H1 (cell line): ENCODE measurements at regions not wholly inside any gene's neighbourhood (a gene's known extent, or its start where the extent isn't known, plus 50 kb on each side); places are given as distances from the start of the nearest gene placed in this dataset.

Experiments
- CTCF ChIA-PET: fragments of 300-600 bp; sonication (Branson Sonifier 250); formaldehyde crosslinking; loops from one replicate; lab custom pipeline; 2021; ENCODE audit not compliant: partially characterized antibody; lab: Charles Lee
- POLR2A ChIA-PET: fragments of 300-600 bp; sonication (Branson Sonifier 250); formaldehyde crosslinking; loops from one replicate; lab custom pipeline; 2021; ENCODE audit warnings: inconsistent platforms; ENCODE audit not compliant: partially characterized antibody; lab: Charles Lee
- DNase-seq, 2 experiments: peaks; one replicate each; pipeline versions ENCODE4 v3.0.0 to v3.0.0-alpha.2; 2010 to 2022; ENCODE audit warnings: low spot score in 2 of 2, low read depth in 1 of 2, mixed read lengths in 1 of 2
- FAIRE-seq: peaks from 2 replicates; lab custom pipeline; 2011; peaks lifted over from hg19 to GRCh38; lab: Jason Lieb, UNC
- H2AFZ ChIP-seq: 2 replicates; pipeline ENCODE4 v1.8.1; 2012; ENCODE audit warnings: low read length, inconsistent platforms
- H2AK5ac ChIP-seq: 2 replicates; pipeline ENCODE4 v1.6.1; 2013; ENCODE audit warnings: low read depth, low read length
- H2BK120ac ChIP-seq: replicated peaks from 2 replicates; pipeline ENCODE3; 2013; ENCODE audit warnings: low read depth, low read length, inconsistent platforms
- H2BK12ac ChIP-seq: 2 replicates; pipeline ENCODE4 v1.6.1; 2013; ENCODE audit warnings: low read depth, low read length
- H2BK15ac ChIP-seq: 2 replicates; pipeline ENCODE4 v1.6.1; 2013; ENCODE audit warnings: low read length
- H2BK20ac ChIP-seq: 2 replicates; pipeline ENCODE4 v1.6.1; 2013; ENCODE audit warnings: low read length
- H2BK5ac ChIP-seq: 2 replicates; pipeline ENCODE4 v1.6.1; 2013; ENCODE audit warnings: low read depth, low read length
- H3K14ac ChIP-seq: 2 replicates; pipeline ENCODE4 v1.6.1; 2013; ENCODE audit warnings: inconsistent platforms; ENCODE audit not compliant: insufficient read length
- H3K18ac ChIP-seq: 2 replicates; pipeline ENCODE4 v1.6.1; 2013; ENCODE audit warnings: low read length; ENCODE audit errors: extremely low read depth
- H3K23ac ChIP-seq: 2 replicates; pipeline ENCODE4 v1.6.1; 2013; ENCODE audit warnings: inconsistent platforms; ENCODE audit not compliant: insufficient read length
- H3K23me2 ChIP-seq: 2 replicates; pipeline ENCODE4 v1.6.1; 2013; ENCODE audit warnings: low read depth, low read length
- H3K27ac ChIP-seq: 2 replicates; pipeline ENCODE4 v1.6.1; 2011; ENCODE audit warnings: low read depth, low read length, inconsistent platforms
- H3K27me3 ChIP-seq, 4 experiments: replicated peaks in 1 of 4; 1 replicate in 1 of 4; 2 replicates in 3 of 4; pipeline versions ENCODE4 v1.6.1 to v1.8.1; 2011 to 2013; ENCODE audit warnings: low read length in 3 of 4, mild to moderate bottlenecking in 3 of 4, inconsistent platforms in 2 of 4, mixed read lengths in 2 of 4, moderate library complexity in 1 of 4; ENCODE audit not compliant: control insufficient read depth in 3 of 4, insufficient read depth in 3 of 4; ENCODE audit errors: extremely low read depth in 1 of 4
- H3K36me3 ChIP-seq, 4 experiments: 2 replicates each; pipeline versions ENCODE4 v1.6.1 to v1.8.1; 2011 to 2013; ENCODE audit warnings: mild to moderate bottlenecking in 4 of 4, low read length in 3 of 4, moderate library complexity in 2 of 4, control low read depth in 1 of 4, inconsistent platforms in 1 of 4; ENCODE audit not compliant: insufficient read depth in 4 of 4, control insufficient read depth in 2 of 4
- H3K4ac ChIP-seq: replicated peaks from 2 replicates; pipeline ENCODE3; 2013; ENCODE audit warnings: low read length, low read depth, mixed read lengths, inconsistent platforms; ENCODE audit not compliant: insufficient read length
- H3K4me1 ChIP-seq, 4 experiments: replicated peaks in 1 of 4; 1 replicate in 1 of 4; 2 replicates in 3 of 4; pipeline versions ENCODE4 v1.6.1 to v1.8.1; 2011 to 2013; ENCODE audit warnings: low read length in 3 of 4, inconsistent platforms in 2 of 4, mixed read lengths in 1 of 4; ENCODE audit not compliant: insufficient read depth in 4 of 4, control insufficient read depth in 3 of 4
- H3K4me2 ChIP-seq, 2 experiments: 2 replicates each; pipeline versions ENCODE4 v1.6.1 to v1.8.1; 2011 to 2013; ENCODE audit warnings: low read depth in 2 of 2, low read length in 2 of 2, control low read depth in 1 of 2, inconsistent platforms in 1 of 2, mild to moderate bottlenecking in 1 of 2; ENCODE audit not compliant: insufficient read depth in 1 of 2
- H3K4me3 ChIP-seq, 4 experiments: fragments of 200-600, 300-600 bp in 1 of 4; sonication (generic), shearing (Covaris generic), sonication (Bioruptor Twin) in 1 of 4; 2 replicates each; pipeline versions ENCODE4 v1.5.1 to v1.8.1; 2011 to 2016; ENCODE audit warnings: low read length in 4 of 4, low read depth in 3 of 4, control low read depth in 2 of 4, inconsistent platforms in 2 of 4, mild to moderate bottlenecking in 2 of 4, mixed read lengths in 1 of 4, moderate library complexity in 1 of 4; ENCODE audit not compliant: insufficient read depth in 2 of 4; ENCODE audit errors: extremely low read depth in 1 of 4
- H3K56ac ChIP-seq: replicated peaks from 2 replicates; pipeline ENCODE3; 2013; ENCODE audit warnings: low read depth, mild to moderate bottlenecking, mixed read lengths, low read length, inconsistent platforms; ENCODE audit not compliant: insufficient read length
- H3K79me1 ChIP-seq: 2 replicates; pipeline ENCODE4 v1.6.1; 2013; ENCODE audit warnings: low read depth, low read length, control low read depth
- H3K79me2 ChIP-seq, 2 experiments: 2 replicates each; pipeline versions ENCODE4 v1.6.1 to v1.8.1; 2012 to 2013; ENCODE audit warnings: low read length in 2 of 2, mild to moderate bottlenecking in 2 of 2, inconsistent platforms in 1 of 2; ENCODE audit not compliant: insufficient read depth in 2 of 2, control insufficient read depth in 1 of 2
- H3K9ac ChIP-seq, 4 experiments: replicated peaks in 1 of 4; 1 replicate in 1 of 4; 2 replicates in 3 of 4; pipeline versions ENCODE4 v1.6.1 to v1.8.1; 2011 to 2013; ENCODE audit warnings: low read depth in 3 of 4, low read length in 3 of 4, control low read depth in 2 of 4, mild to moderate bottlenecking in 2 of 4, moderate library complexity in 2 of 4, inconsistent platforms in 1 of 4; ENCODE audit errors: extremely low read depth in 1 of 4
- H3K9me3 ChIP-seq, 2 experiments: 2 replicates each; pipeline versions ENCODE4 v1.6.1 to v1.8.1; 2012 to 2013; ENCODE audit warnings: mild to moderate bottlenecking in 2 of 2, moderate library complexity in 2 of 2, control low read depth in 1 of 2, inconsistent platforms in 1 of 2, low read depth in 1 of 2, low read length in 1 of 2, mixed read lengths in 1 of 2; ENCODE audit not compliant: insufficient read depth in 2 of 2
- H4K20me1 ChIP-seq, 2 experiments: replicated peaks in 1 of 2; 2 replicates each; pipeline versions ENCODE3 to v1.8.1; 2011 to 2013; ENCODE audit warnings: inconsistent platforms in 2 of 2, low read length in 2 of 2, mild to moderate bottlenecking in 1 of 2; ENCODE audit not compliant: insufficient read depth in 2 of 2, control insufficient read depth in 1 of 2
- H4K5ac ChIP-seq: 2 replicates; pipeline ENCODE4 v1.6.1; 2013; ENCODE audit warnings: low read length, low read depth, mixed read lengths, inconsistent platforms; ENCODE audit not compliant: insufficient read length
- H4K8ac ChIP-seq: 2 replicates; pipeline ENCODE4 v1.8.0; 2013; ENCODE audit warnings: mild to moderate bottlenecking, moderate library complexity, low read length, inconsistent platforms; ENCODE audit not compliant: insufficient read depth; ENCODE audit errors: extremely low read depth
- H4K91ac ChIP-seq: replicated peaks from 2 replicates; pipeline ENCODE3; 2013; ENCODE audit warnings: low read length, mixed read lengths, inconsistent platforms; ENCODE audit not compliant: insufficient read length
- BACH1 ChIP-seq: IDR thresholded peaks from 2 replicates; pipeline ENCODE4 v1.6.1; 2012; ENCODE audit warnings: low read length, improper control_type of control experiment
- BCL11A ChIP-seq, 2 experiments: IDR thresholded peaks; one replicate each; pipeline ENCODE4 v1.6.1; 2011; ENCODE audit warnings: low read depth in 2 of 2, low read length in 2 of 2, mild to moderate bottlenecking in 2 of 2
- BRCA1 ChIP-seq: IDR thresholded peaks from 2 replicates; pipeline ENCODE4 v1.6.1; 2012; ENCODE audit warnings: low read depth, low read length, improper control_type of control experiment
- CBX8 ChIP-seq: fragments of 300-800, 300-1000 bp; sonication (generic); IDR thresholded peaks from 2 replicates; pipeline ENCODE4 v1.7.1; 2016; ENCODE audit warnings: low read depth, low read length, borderline replicate concordance
- EP300 ChIP-seq, 2 experiments: IDR thresholded peaks; 1 replicate in 1 of 2; 2 replicates in 1 of 2; pipeline ENCODE4 v1.6.1; 2011 to 2012; ENCODE audit warnings: low read depth in 2 of 2, low read length in 2 of 2, mild to moderate bottlenecking in 2 of 2, borderline replicate concordance in 1 of 2, inconsistent platforms in 1 of 2, moderate library complexity in 1 of 2
- EZH2 ChIP-seq: fragments of 200-600 bp; sonication (generic); IDR thresholded peaks from 2 replicates; pipeline ENCODE4 v1.7.1; 2012; ENCODE audit warnings: low read depth, mild to moderate bottlenecking, moderate library complexity, low read length, inconsistent platforms; ENCODE audit not compliant: severe bottlenecking
- HDAC6 ChIP-seq: IDR thresholded peaks from one replicate; pipeline ENCODE4 v1.7.1; 2012; ENCODE audit warnings: low read depth, mild to moderate bottlenecking, inconsistent platforms, low read length, moderate library complexity
- JUN ChIP-seq: IDR thresholded peaks from 2 replicates; pipeline ENCODE4 v1.6.1; 2011; ENCODE audit warnings: low read depth, mild to moderate bottlenecking, improper control_type of control experiment, low read length
- TAF7 ChIP-seq: optimal IDR thresholded peaks from 2 replicates; pipeline ENCODE3; 2011; ENCODE audit warnings: low read depth, mild to moderate bottlenecking, inconsistent platforms, low read length, moderate library complexity, borderline replicate concordance
- ZNF274 ChIP-seq: IDR thresholded peaks from 2 replicates; pipeline ENCODE4 v1.7.0; 2012; ENCODE audit warnings: low read length, borderline replicate concordance; ENCODE audit errors: extremely low read depth
- WGBS, 2 experiments: shearing (Covaris generic) in 1 of 2; methylation state at CpG; one replicate each; pipeline versions ENCODE4 v1.1.6 to v1.1.7; 2013 to 2015; ENCODE audit warnings: low lambda C conversion rate in 2 of 2, mixed read lengths in 2 of 2, inconsistent platforms in 1 of 2, low coverage in 1 of 2, missing lambda C conversion rate in 1 of 2; ENCODE audit not compliant: insufficient replicate concordance in 2 of 2, insufficient coverage in 1 of 2, insufficient read length in 1 of 2; ENCODE audit errors: extremely low coverage in 1 of 2, missing lambda C conversion rate in 1 of 2; 5-methylcytosine and 5-hydroxymethylcytosine counted together

DNA sequence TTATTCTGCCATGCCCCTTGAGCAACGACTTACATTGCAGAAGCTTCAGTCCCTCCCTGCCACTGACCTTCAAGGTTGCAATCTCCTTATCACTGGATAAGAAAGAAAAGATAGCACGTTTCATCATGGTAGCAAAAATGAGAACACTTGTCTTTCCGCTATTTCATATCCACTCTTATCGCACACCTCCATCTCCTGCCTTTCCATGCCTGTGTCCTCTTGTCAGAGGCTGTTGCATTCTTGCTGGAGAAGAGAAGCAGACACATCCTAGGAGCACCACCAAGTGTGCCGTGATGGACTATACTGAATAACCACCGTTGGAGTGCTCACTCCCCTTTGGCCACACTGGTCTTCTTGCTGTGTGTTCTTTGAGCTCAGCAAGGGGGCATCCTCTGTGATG is 230.6 kb upstream of the IRX3 start:
- no peak overlapping the region for H2BK15ac ChIP-seq
- no peak overlapping the region for H2BK5ac ChIP-seq
- H3K18ac ChIP-seq: no peak overlapping the region
- no peaks in the 10 kb centered on the region for H3K79me2 ChIP-seq
- ChIA-PET CTCF (interaction anchor here (0.7 kb wide), 2 partner anchors 15 to 418 kb away, joined by 3 read pairs; no protein-coding TSS in a partner anchor), POLR2A (no interaction called here)
- H4K91ac ChIP-seq: no peak overlapping the region
- no peak overlapping the region for H4K8ac ChIP-seq
- H3K27me3 ChIP-seq: no peaks in the 10 kb centered on the region
- no peaks in the 10 kb centered on the region for H4K20me1 ChIP-seq
- no peak overlapping the region for H3K4me3 ChIP-seq
- no peak overlapping the region for H2BK12ac ChIP-seq
- H4K5ac ChIP-seq: no peak overlapping the region
- H3K36me3 ChIP-seq: no peaks in the 10 kb centered on the region
- no peak overlapping the region for H2BK20ac ChIP-seq
- FAIRE-seq (no peak), DNase-seq (no peak)
- H2AK5ac ChIP-seq: no peak overlapping the region
- TF ChIP-seq BRCA1 (no peak), JUN (no peak), TAF7 (no peak), EP300 (IDR thresholded peaks at IDR 0.05; ENCODE audit: borderline replicate concordance in 1 of 2, low read depth in 2 of 2, low read length in 2 of 2) (no peak), ZNF274 (no peak), BACH1 (no peak), BCL11A (IDR thresholded peaks at IDR 0.05; ENCODE audit: low read depth in 2 of 2, low read length in 2 of 2) (no peak), EZH2 (no peak), CBX8 (no peak), HDAC6 (no peak)
- no peak overlapping the region for H3K23ac ChIP-seq
- H3K4me2 ChIP-seq: no peak overlapping the region
- peaks cover 0 to 4% (median 0%) of the 10 kb centered on the region in 4 experiments; a peak in 2 of 7 replicates for H3K4me1 ChIP-seq
- no peak overlapping the region for H3K14ac ChIP-seq
- no peaks in the 10 kb centered on the region; the same call in 1 of the 2 replicates for H3K23me2 ChIP-seq
- H2AFZ ChIP-seq: no peak overlapping the region
- H3K9me3 ChIP-seq: no peaks in the 10 kb centered on the region
- 75% methylated on average over 6 of the region's 6 CpGs; no CpG with 5 or more reads in 1 of the 2 experiments for WGBS, 2 experiments
- H3K56ac ChIP-seq: no peak overlapping the region
- H3K27ac ChIP-seq: no peak overlapping the region
- no peak overlapping the region for H3K9ac ChIP-seq
- no peak overlapping the region for H3K4ac ChIP-seq
- H2BK120ac ChIP-seq: no peak overlapping the region
- H3K79me1 ChIP-seq: no peaks in the 10 kb centered on the region
